ENCODE measurements at regions not wholly inside any gene's neighbourhood (a gene's known extent, or its start where the extent isn't known, plus 50 kb on each side); places are given as distances from the start of the nearest gene placed in this dataset.

DNA sequence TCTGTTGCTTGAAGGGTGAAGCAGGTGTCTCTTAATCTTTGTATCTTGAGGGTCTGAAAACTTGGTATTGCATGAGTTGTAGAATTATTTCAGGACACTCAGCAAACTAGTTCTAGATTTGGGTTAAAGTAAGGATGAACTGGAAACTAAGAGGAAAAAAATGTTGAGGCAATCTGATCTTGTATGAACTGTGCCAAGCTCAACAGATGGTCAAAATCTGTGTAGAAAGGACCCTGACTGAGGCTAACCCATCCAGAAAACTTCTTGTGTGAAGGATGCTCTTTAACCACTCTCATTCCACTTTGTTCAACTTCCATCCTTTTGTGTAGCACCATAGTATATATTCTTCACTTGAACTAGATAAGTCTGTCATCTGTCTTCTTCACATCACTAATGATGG, 861.7 kb downstream of the SLC4A3 start:
- TF ChIP-seq, protein P1, sequence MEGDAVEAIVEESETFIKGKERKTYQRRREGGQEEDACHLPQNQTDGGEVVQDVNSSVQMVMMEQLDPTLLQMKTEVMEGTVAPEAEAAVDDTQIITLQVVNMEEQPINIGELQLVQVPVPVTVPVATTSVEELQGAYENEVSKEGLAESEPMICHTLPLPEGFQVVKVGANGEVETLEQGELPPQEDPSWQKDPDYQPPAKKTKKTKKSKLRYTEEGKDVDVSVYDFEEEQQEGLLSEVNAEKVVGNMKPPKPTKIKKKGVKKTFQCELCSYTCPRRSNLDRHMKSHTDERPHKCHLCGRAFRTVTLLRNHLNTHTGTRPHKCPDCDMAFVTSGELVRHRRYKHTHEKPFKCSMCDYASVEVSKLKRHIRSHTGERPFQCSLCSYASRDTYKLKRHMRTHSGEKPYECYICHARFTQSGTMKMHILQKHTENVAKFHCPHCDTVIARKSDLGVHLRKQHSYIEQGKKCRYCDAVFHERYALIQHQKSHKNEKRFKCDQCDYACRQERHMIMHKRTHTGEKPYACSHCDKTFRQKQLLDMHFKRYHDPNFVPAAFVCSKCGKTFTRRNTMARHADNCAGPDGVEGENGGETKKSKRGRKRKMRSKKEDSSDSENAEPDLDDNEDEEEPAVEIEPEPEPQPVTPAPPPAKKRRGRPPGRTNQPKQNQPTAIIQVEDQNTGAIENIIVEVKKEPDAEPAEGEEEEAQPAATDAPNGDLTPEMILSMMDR (IDR thresholded peaks at IDR 0.05 in 2 of 3, conservative IDR thresholded peaks at IDR 0.05 in 1 of 3; ENCODE audit: insufficient read depth in 2 of 3, low read depth in 1 of 3, low read length in 3 of 3): no peak
- TF ChIP-seq SP1 (CRISPR knock-in tag; IDR thresholded peaks at IDR 0.05) (no peak), HDGF (IDR thresholded peaks at IDR 0.05) (no peak), CEBPB (tag; IDR thresholded peaks at IDR 0.05) (no peak), SMC3 (conservative IDR thresholded peaks at IDR 0.05; ENCODE audit: insufficient read depth, low read depth, low read length) (no peak), MYC (IDR thresholded peaks at IDR 0.05; ENCODE audit: low read depth, low read length) (no peak), MYC (CRISPR knock-in tag; IDR thresholded peaks at IDR 0.05; ENCODE audit: borderline replicate concordance, low read depth) (no peak), ZFP1 (CRISPR knock-in tag; IDR thresholded peaks at IDR 0.05) (no peak), SP2 (IDR thresholded peaks at IDR 0.05; ENCODE audit: extremely low read depth, low read depth, low read length, poor library complexity, severe bottlenecking) (no peak)

Measured in K562 (cell line).